Endothelial cell of umbilical vein (primary cell): ENCODE measurements at regions not wholly inside any gene's neighbourhood (a gene's known extent, or its start where the extent isn't known, plus 50 kb on each side); places are given as distances from the start of the nearest gene placed in this dataset.

Source experiments
- EZH2 ChIP-seq: IDR thresholded peaks from 2 replicates; pipeline ENCODE4 v1.6.1; 2012; ENCODE audit warnings: borderline replicate concordance, low read depth, mild to moderate bottlenecking, moderate library complexity, low read length, inconsistent platforms; ENCODE audit not compliant: severe bottlenecking
- JUN ChIP-seq: IDR thresholded peaks from 2 replicates; pipeline ENCODE4 v1.6.1; 2011; ENCODE audit warnings: borderline replicate concordance, low read depth; ENCODE audit not compliant: insufficient read length, insufficient read depth
- MAX ChIP-seq: IDR thresholded peaks from 2 replicates; pipeline ENCODE4 v1.6.1; 2011; ENCODE audit not compliant: insufficient read depth, insufficient read length
- POLR2A ChIP-seq: IDR thresholded peaks from 2 replicates; pipeline ENCODE4 v1.6.1; 2012; ENCODE audit warnings: low read depth, mild to moderate bottlenecking, control low read depth, low read length
- POLR2AphosphoS5 ChIP-seq: IDR thresholded peaks from 2 replicates; pipeline ENCODE4 v1.6.1; 2012; ENCODE audit warnings: low read depth, mild to moderate bottlenecking, control low read depth, low read length, moderate library complexity; ENCODE audit not compliant: insufficient read depth
- TF ChIP-seq, protein P1 (sequence below), 2 donors: IDR thresholded peaks; 1 replicate in 1 of 2; 2 replicates in 1 of 2; pipeline ENCODE4 v1.5.1; 2011; ENCODE audit warnings: low read length in 2 of 2, mild to moderate bottlenecking in 2 of 2, moderate library complexity in 2 of 2, control low read depth in 1 of 2, inconsistent platforms in 1 of 2, low read depth in 1 of 2; ENCODE audit not compliant: insufficient read depth in 1 of 2; ENCODE audit errors: extremely low read depth in 1 of 2

- TF ChIP-seq, protein P1, sequence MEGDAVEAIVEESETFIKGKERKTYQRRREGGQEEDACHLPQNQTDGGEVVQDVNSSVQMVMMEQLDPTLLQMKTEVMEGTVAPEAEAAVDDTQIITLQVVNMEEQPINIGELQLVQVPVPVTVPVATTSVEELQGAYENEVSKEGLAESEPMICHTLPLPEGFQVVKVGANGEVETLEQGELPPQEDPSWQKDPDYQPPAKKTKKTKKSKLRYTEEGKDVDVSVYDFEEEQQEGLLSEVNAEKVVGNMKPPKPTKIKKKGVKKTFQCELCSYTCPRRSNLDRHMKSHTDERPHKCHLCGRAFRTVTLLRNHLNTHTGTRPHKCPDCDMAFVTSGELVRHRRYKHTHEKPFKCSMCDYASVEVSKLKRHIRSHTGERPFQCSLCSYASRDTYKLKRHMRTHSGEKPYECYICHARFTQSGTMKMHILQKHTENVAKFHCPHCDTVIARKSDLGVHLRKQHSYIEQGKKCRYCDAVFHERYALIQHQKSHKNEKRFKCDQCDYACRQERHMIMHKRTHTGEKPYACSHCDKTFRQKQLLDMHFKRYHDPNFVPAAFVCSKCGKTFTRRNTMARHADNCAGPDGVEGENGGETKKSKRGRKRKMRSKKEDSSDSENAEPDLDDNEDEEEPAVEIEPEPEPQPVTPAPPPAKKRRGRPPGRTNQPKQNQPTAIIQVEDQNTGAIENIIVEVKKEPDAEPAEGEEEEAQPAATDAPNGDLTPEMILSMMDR (IDR thresholded peaks at IDR 0.05; ENCODE audit: extremely low read depth in 1 of 2, insufficient read depth in 1 of 2, low read depth in 1 of 2, low read length in 2 of 2) = no peak
- TF ChIP-seq EZH2 (no peak), MAX (no peak), JUN (no peak), POLR2AphosphoS5 (no peak), POLR2A (no peak)
These were observed 189.6 kb downstream of the NPHP4 start for GRCh38 chr1:5802606-5803005.
